Karpas-422 (cell line): ENCODE measurements at regions not wholly inside any gene's neighbourhood (a gene's known extent, or its start where the extent isn't known, plus 50 kb on each side); places are given as distances from the start of the nearest gene placed in this dataset.

Experiments used
- DNase-seq: peaks from one replicate; pipeline ENCODE4 v3.0.0-alpha.2; 2015
- H2AFZ ChIP-seq: fragments of 200-600 bp; sonication (generic); 2 replicates; pipeline ENCODE4 v1.6.1; 2014; ENCODE audit warnings: antibody characterized with exemption, low read length, mixed read lengths
- H3K27ac ChIP-seq: fragments of 200-600 bp; sonication (generic); 2 replicates; pipeline ENCODE4 v1.5.1; 2014; ENCODE audit warnings: mild to moderate bottlenecking, low read length, moderate library complexity
- H3K27me3 ChIP-seq: fragments of 200-600 bp; sonication (generic); 2 replicates; pipeline ENCODE4 v1.6.1; 2014; ENCODE audit warnings: low read length, mixed read lengths
- H3K36me3 ChIP-seq: fragments of 200-600 bp; sonication (generic); 2 replicates; pipeline ENCODE4 v1.6.1; 2014; ENCODE audit warnings: low read length, mixed read lengths; ENCODE audit not compliant: insufficient read depth
- H3K4me1 ChIP-seq: fragments of 200-600 bp; sonication (generic); 2 replicates; pipeline ENCODE4 v1.6.1; 2014; ENCODE audit warnings: mild to moderate bottlenecking, low read length, mixed read lengths
- H3K4me2 ChIP-seq: fragments of 200-600 bp; sonication (generic); 2 replicates; pipeline ENCODE4 v1.6.1; 2014; ENCODE audit warnings: low read length, low read depth, mild to moderate bottlenecking; ENCODE audit not compliant: poor library complexity, severe bottlenecking
- H3K4me3 ChIP-seq: fragments of 200-600 bp; sonication (generic); 2 replicates; pipeline ENCODE4 v1.5.1; 2014; ENCODE audit warnings: mild to moderate bottlenecking, antibody characterized with exemption, low read length, mixed read lengths
- H3K79me2 ChIP-seq: fragments of 200-600 bp; sonication (generic); 2 replicates; pipeline ENCODE4 v1.6.1; 2014; ENCODE audit warnings: mild to moderate bottlenecking, low read length, mixed read lengths
- H3K9ac ChIP-seq: fragments of 200-600 bp; sonication (generic); 2 replicates; pipeline ENCODE4 v1.6.0; 2014; ENCODE audit warnings: low read length
- H3K9me2 ChIP-seq: fragments of 200-600 bp; sonication (generic), shearing (Covaris generic); replicated peaks from 2 replicates; pipeline ENCODE4 v1.6.0; 2014; ENCODE audit warnings: mild to moderate bottlenecking, low read length, moderate library complexity; ENCODE audit not compliant: insufficient read depth
- H3K9me3 ChIP-seq: fragments of 300-700, 200-600 bp; sonication (generic); 2 replicates; pipeline ENCODE4 v1.6.1; 2014; ENCODE audit warnings: low read length, mixed read lengths
- H4K20me1 ChIP-seq: fragments of 200-600 bp; sonication (generic); 2 replicates; pipeline ENCODE4 v1.6.1; 2014; ENCODE audit warnings: mild to moderate bottlenecking, antibody characterized with exemption, low read length, low read depth; ENCODE audit not compliant: insufficient read depth

- H3K4me3 ChIP-seq = no peak overlapping the region
- H3K27ac ChIP-seq = no peak overlapping the region
- no peaks in the 10 kb centered on the region for H4K20me1 ChIP-seq
- H2AFZ ChIP-seq = no peak overlapping the region
- H3K27me3 ChIP-seq = no peaks in the 10 kb centered on the region
- H3K9me3 ChIP-seq = peaks cover 15% of the 10 kb centered on the region
- H3K4me1 ChIP-seq = no peaks in the 10 kb centered on the region
- H3K4me2 ChIP-seq = no peak overlapping the region
- no peaks in the 10 kb centered on the region for H3K36me3 ChIP-seq
- H3K79me2 ChIP-seq = no peaks in the 10 kb centered on the region
- no peak overlapping the region for H3K9ac ChIP-seq
- DNase-seq = no peak
- no peaks in the 10 kb centered on the region for H3K9me2 ChIP-seq
These were observed 1054.2 kb downstream of the ARAP2 start for GRCh38 chr4:35189988-35190613.

- no peak overlapping the region for H3K4me2 ChIP-seq
- no peak for DNase-seq
- H2AFZ ChIP-seq = no peak overlapping the region
- H3K27ac ChIP-seq = no peak overlapping the region
- H3K9ac ChIP-seq = no peak overlapping the region
- no peaks in the 10 kb centered on the region for H3K4me1 ChIP-seq
- no peaks in the 10 kb centered on the region for H4K20me1 ChIP-seq
- no peaks in the 10 kb centered on the region for H3K79me2 ChIP-seq
- peaks cover 23% of the 10 kb centered on the region for H3K9me3 ChIP-seq
- H3K36me3 ChIP-seq = no peaks in the 10 kb centered on the region
- H3K27me3 ChIP-seq = no peaks in the 10 kb centered on the region
- H3K9me2 ChIP-seq = no peaks in the 10 kb centered on the region
- H3K4me3 ChIP-seq = no peak overlapping the region
These were observed 1042.9 kb downstream of the ARAP2 start for GRCh38 chr4:35201403-35201802.

GRCh38 chr4:35216636-35217035, 1027.7 kb downstream of the ARAP2 start:
- Histone ChIP-seq H3K9ac (no peak overlapping the region), H3K27me3 (no peaks in the 10 kb centered on the region), H3K4me3 (no peak overlapping the region), H3K4me2 (no peak overlapping the region), H3K4me1 (no peaks in the 10 kb centered on the region), H3K79me2 (no peaks in the 10 kb centered on the region), H3K27ac (no peak overlapping the region), H3K9me2 (no peaks in the 10 kb centered on the region), H3K9me3 (peaks cover 21% of the 10 kb centered on the region), H4K20me1 (no peaks in the 10 kb centered on the region), H3K36me3 (no peaks in the 10 kb centered on the region), H2AFZ (no peak overlapping the region)
- no peak for DNase-seq

- Histone ChIP-seq H3K9me3 (peaks cover 21% of the 10 kb centered on the region), H3K27me3 (no peaks in the 10 kb centered on the region), H2AFZ (no peak overlapping the region), H3K4me3 (no peak overlapping the region), H3K36me3 (no peaks in the 10 kb centered on the region), H3K9me2 (no peaks in the 10 kb centered on the region), H4K20me1 (no peaks in the 10 kb centered on the region), H3K4me2 (no peak overlapping the region), H3K9ac (no peak overlapping the region), H3K79me2 (no peaks in the 10 kb centered on the region), H3K4me1 (no peaks in the 10 kb centered on the region), H3K27ac (no peak overlapping the region)
- no peak for DNase-seq
These were observed 1027.0 kb downstream of the ARAP2 start for GRCh38 chr4:35217331-35217730.

GRCh38 chr4:35228313-35228712, 1016.0 kb downstream of the ARAP2 start:
- H3K4me1 ChIP-seq = no peaks in the 10 kb centered on the region
- no peak overlapping the region for H3K9ac ChIP-seq

GRCh38 chr4:35229021-35229420, 1015.3 kb downstream of the ARAP2 start:
- H3K4me3 ChIP-seq = no peak overlapping the region
- no peaks in the 10 kb centered on the region for H3K36me3 ChIP-seq
- no peaks in the 10 kb centered on the region for H3K79me2 ChIP-seq
- no peaks in the 10 kb centered on the region for H3K27me3 ChIP-seq
- no peaks in the 10 kb centered on the region for H3K9me2 ChIP-seq
- no peak overlapping the region for H3K9ac ChIP-seq
- H4K20me1 ChIP-seq = no peaks in the 10 kb centered on the region
- H2AFZ ChIP-seq = no peak overlapping the region
- no peak overlapping the region for H3K4me2 ChIP-seq
- DNase-seq = no peak
- H3K27ac ChIP-seq = no peak overlapping the region
- no peaks in the 10 kb centered on the region for H3K4me1 ChIP-seq
- peaks cover 20% of the 10 kb centered on the region for H3K9me3 ChIP-seq

More at GRCh38 chr4:35228313-35228712, 1016.0 kb downstream of the ARAP2 start:
- Histone ChIP-seq H3K4me2 (no peak overlapping the region), H3K4me3 (no peak overlapping the region), H3K9me3 (peaks cover 18% of the 10 kb centered on the region), H3K27ac (no peak overlapping the region), H4K20me1 (no peaks in the 10 kb centered on the region), H3K27me3 (no peaks in the 10 kb centered on the region), H3K9me2 (no peaks in the 10 kb centered on the region), H3K79me2 (no peaks in the 10 kb centered on the region), H3K36me3 (no peaks in the 10 kb centered on the region), H2AFZ (no peak overlapping the region)
- no peak for DNase-seq

GRCh38 chr4:35237924-35238323, 1006.4 kb downstream of the ARAP2 start:
- Histone ChIP-seq H4K20me1 (no peaks in the 10 kb centered on the region), H3K9ac (no peak overlapping the region), H3K4me1 (no peaks in the 10 kb centered on the region), H3K9me3 (peaks cover 15% of the 10 kb centered on the region), H2AFZ (no peak overlapping the region), H3K27ac (no peak overlapping the region), H3K27me3 (no peaks in the 10 kb centered on the region), H3K9me2 (no peaks in the 10 kb centered on the region), H3K79me2 (no peaks in the 10 kb centered on the region), H3K4me2 (no peak overlapping the region), H3K4me3 (no peak overlapping the region), H3K36me3 (no peaks in the 10 kb centered on the region)
- no peak for DNase-seq

GRCh38 chr4:35238793-35239192, 1005.5 kb downstream of the ARAP2 start:
- H2AFZ ChIP-seq = no peak overlapping the region

More at GRCh38 chr4:35238793-35239192, 1005.5 kb downstream of the ARAP2 start:
- Histone ChIP-seq H3K4me2 (no peak overlapping the region), H3K9ac (no peak overlapping the region), H3K27ac (no peak overlapping the region), H3K79me2 (no peaks in the 10 kb centered on the region), H3K9me3 (peaks cover 9% of the 10 kb centered on the region), H3K4me3 (no peak overlapping the region), H3K27me3 (no peaks in the 10 kb centered on the region), H3K36me3 (no peaks in the 10 kb centered on the region), H3K4me1 (no peaks in the 10 kb centered on the region), H4K20me1 (no peaks in the 10 kb centered on the region), H3K9me2 (no peaks in the 10 kb centered on the region)
- no peak for DNase-seq
